Lower leg skin (tissue), 4 donors: ENCODE measurements at regions not wholly inside any gene's neighbourhood (a gene's known extent, or its start where the extent isn't known, plus 50 kb on each side); places are given as distances from the start of the nearest gene placed in this dataset.

ENCODE experiments used
- DNase-seq, 2 donors: peaks; one replicate each; pipeline ENCODE4 v3.0.0-alpha.2; 2019; ENCODE audit warnings: low spot score in 2 of 2
- H3K4me3 ChIP-seq: fragments of 200-600 bp; sonication (generic); 2 replicates; pipeline ENCODE4 v1.5.1; 2017; ENCODE audit warnings: mild to moderate bottlenecking, low read depth; ENCODE audit not compliant: poor library complexity, severe bottlenecking
- POLR2A ChIP-seq, 2 donors: fragments of 450-650 bp; IDR thresholded peaks; one replicate each; pipeline ENCODE4 v1.6.1; 2016 to 2017; ENCODE audit warnings: antibody characterized with exemption in 2 of 2, mild to moderate bottlenecking in 1 of 2, moderate library complexity in 1 of 2
- WGBS, 2 donors: methylation state at CpG; one replicate each; pipeline ENCODE4 v1.1.5; 2018; 5-methylcytosine and 5-hydroxymethylcytosine counted together
- intact Hi-C: fragments of 100-400 bp; cut with DNase I; formaldehyde crosslinking; loops from one replicate; pipeline ENCODE4 v1.15.0; 2023; ENCODE audit warnings: low total_unique reads
- TF ChIP-seq, protein P1 (sequence below), 3 donors: fragments of 450-650 bp; IDR thresholded peaks; one replicate each; pipeline ENCODE4 v1.5.1; 2016; ENCODE audit warnings: antibody characterized with exemption in 3 of 3, mild to moderate bottlenecking in 3 of 3, moderate library complexity in 2 of 3

- 73 to 79% methylated on average over 13 of the region's 13 CpGs for WGBS, 2 donors
- no peak for TF ChIP-seq POLR2A (IDR thresholded peaks at IDR 0.05)
- TF ChIP-seq, protein P1, sequence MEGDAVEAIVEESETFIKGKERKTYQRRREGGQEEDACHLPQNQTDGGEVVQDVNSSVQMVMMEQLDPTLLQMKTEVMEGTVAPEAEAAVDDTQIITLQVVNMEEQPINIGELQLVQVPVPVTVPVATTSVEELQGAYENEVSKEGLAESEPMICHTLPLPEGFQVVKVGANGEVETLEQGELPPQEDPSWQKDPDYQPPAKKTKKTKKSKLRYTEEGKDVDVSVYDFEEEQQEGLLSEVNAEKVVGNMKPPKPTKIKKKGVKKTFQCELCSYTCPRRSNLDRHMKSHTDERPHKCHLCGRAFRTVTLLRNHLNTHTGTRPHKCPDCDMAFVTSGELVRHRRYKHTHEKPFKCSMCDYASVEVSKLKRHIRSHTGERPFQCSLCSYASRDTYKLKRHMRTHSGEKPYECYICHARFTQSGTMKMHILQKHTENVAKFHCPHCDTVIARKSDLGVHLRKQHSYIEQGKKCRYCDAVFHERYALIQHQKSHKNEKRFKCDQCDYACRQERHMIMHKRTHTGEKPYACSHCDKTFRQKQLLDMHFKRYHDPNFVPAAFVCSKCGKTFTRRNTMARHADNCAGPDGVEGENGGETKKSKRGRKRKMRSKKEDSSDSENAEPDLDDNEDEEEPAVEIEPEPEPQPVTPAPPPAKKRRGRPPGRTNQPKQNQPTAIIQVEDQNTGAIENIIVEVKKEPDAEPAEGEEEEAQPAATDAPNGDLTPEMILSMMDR (IDR thresholded peaks at IDR 0.05), result no peak
- intact Hi-C loops, result no loop called here
- H3K4me3 ChIP-seq, result no peak overlapping the region
- DNase-seq, result no peak
Measured at GRCh38 chr16:54632322-54633220, 298.1 kb upstream of the IRX5 start.

DNA sequence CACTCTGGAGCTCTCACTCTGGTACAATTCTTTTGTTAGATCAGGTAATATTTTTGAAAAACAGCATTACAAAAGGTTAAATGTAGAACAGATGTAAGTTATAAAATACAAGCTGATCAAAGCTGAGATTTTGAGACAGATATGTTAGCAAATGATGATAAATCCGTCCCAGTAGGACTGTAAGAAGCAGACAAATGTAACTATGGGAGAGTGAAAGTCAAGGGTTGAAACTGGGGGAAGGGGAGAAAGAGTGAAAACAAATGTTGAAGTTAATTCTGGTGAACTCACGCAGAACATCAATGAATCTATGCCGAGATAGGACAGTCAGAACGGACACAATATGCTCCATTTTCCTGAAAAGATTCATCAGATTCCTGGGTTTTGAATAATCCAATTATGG, 298.9 kb upstream of the IRX5 start:
- no peak overlapping the region for H3K4me3 ChIP-seq
- 85 to 87% methylated on average over 4 of the region's 4 CpGs for WGBS, 2 donors
- DNase-seq, result no peak
- intact Hi-C loops, result no loop called here
- TF ChIP-seq POLR2A (IDR thresholded peaks at IDR 0.05), result no peak
- TF ChIP-seq, protein P1 (IDR thresholded peaks at IDR 0.05), result no peak

- intact Hi-C loops, result no loop called here
- no peak for DNase-seq
- H3K4me3 ChIP-seq, result no peak overlapping the region
- 41% methylated on average over 4 of the region's 4 CpGs for WGBS, 2 donors
- TF ChIP-seq POLR2A (IDR thresholded peaks at IDR 0.05), result no peak
- TF ChIP-seq, protein P1 (IDR thresholded peaks at IDR 0.05), result no peak
Measured at GRCh38 chr16:54630284-54630967, 300.2 kb upstream of the IRX5 start.

GRCh38 chr16:54628796-54629625, 301.7 kb upstream of the IRX5 start:
- H3K4me3 ChIP-seq, result no peak overlapping the region
- WGBS, 2 donors, result 92 to 93% methylated on average over 17 of the region's 17 CpGs
- DNase-seq, result no peak
- no peak for TF ChIP-seq POLR2A (IDR thresholded peaks at IDR 0.05)
- TF ChIP-seq, protein P1 (IDR thresholded peaks at IDR 0.05), result no peak
- intact Hi-C loops, result no loop called here

DNA sequence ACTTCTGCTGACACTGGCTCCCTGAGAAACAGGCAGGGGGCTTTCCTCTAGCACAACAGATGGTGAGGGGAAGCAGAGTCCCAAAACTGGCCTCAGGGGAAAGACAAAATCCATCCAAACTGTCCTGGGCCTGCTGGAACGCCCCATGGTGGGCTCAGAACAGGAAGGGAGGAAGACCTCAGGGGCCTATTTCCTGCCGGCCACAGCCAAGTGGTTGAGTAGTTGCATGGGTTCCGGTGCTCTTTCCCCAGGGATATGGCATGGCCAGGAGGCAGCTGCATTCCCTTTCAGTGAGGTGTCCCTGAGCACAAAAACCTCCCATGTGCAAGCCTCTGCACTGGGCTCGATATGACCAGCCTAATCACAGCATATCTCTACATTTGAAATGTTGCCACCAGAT, 303.0 kb upstream of the IRX5 start:
- H3K4me3 ChIP-seq, result no peak overlapping the region
- no peak for DNase-seq
- intact Hi-C loops, result no loop called here
- 81 to 86% methylated on average over 4 of the region's 4 CpGs for WGBS, 2 donors
- TF ChIP-seq POLR2A (IDR thresholded peaks at IDR 0.05), result no peak
- TF ChIP-seq, protein P1 (IDR thresholded peaks at IDR 0.05), result no peak
